GM12878 (cell line): ENCODE measurements at regions not wholly inside any gene's neighbourhood (a gene's known extent, or its start where the extent isn't known, plus 50 kb on each side); places are given as distances from the start of the nearest gene placed in this dataset.

Experiments
- ATAC-seq: fragments of 200-7000 bp; cut with Tn5 transposase; 3 replicates; pipeline ENCODE4 v1.9.1; 2020; ENCODE audit warnings: mild to moderate bottlenecking, moderate library complexity
- BruUV-seq: library from RNA; stranded (reverse); fragments of 400-500 nt; replicated peaks from 2 replicates; lab custom pipeline; 2021; lab: Mats Ljungman, UMichigan
- CTCF ChIA-PET: fragments of 300-600 bp; sonication (Branson Sonifier 250); formaldehyde crosslinking; extraction: SDS; loops from one replicate; lab custom pipeline; 2021; ENCODE audit warnings: inconsistent platforms; lab: Yijun Ruan, JAX
- POLR2A ChIA-PET: fragments of 350-600 bp; formaldehyde crosslinking; extraction: SDS; loops from one replicate; lab custom pipeline; 2021; ENCODE audit warnings: inconsistent platforms; lab: Charles Lee
- RAD21 ChIA-PET: fragments of 300-600 bp; sonication (Branson Sonifier 250); formaldehyde crosslinking; loops from one replicate; lab custom pipeline; 2023; ENCODE audit warnings: antibody characterized with exemption; ENCODE audit not compliant: unreplicated experiment; lab: Charles Lee
- SMC1A ChIA-PET: fragments of 300-600 bp; sonication (Branson Sonifier 250); formaldehyde crosslinking; loops from one replicate; lab custom pipeline; 2023; ENCODE audit not compliant: unreplicated experiment, uncharacterized antibody; lab: Charles Lee
- DNase-seq: peaks from one replicate; pipeline ENCODE4 v3.0.0-alpha.2; 2011; ENCODE audit warnings: low read depth, low spot score
- FAIRE-seq: peaks from 3 replicates; lab custom pipeline; 2011; peaks lifted over from hg19 to GRCh38; lab: Jason Lieb, UNC
- H2AFZ ChIP-seq: 2 replicates; pipeline ENCODE4 v1.6.0; 2011; ENCODE audit warnings: low read depth, low read length, control low read depth; ENCODE audit not compliant: control insufficient read depth
- H3K27ac ChIP-seq: 2 replicates; pipeline ENCODE4 v1.5.1; 2011; ENCODE audit warnings: control low read depth; ENCODE audit not compliant: control insufficient read depth, insufficient read depth
- H3K27me3 ChIP-seq, 2 experiments: replicated peaks in 1 of 2; 2 replicates each; pipeline versions ENCODE4 v1.6.0 to v1.6.1; 2011; ENCODE audit warnings: low read length in 1 of 2; ENCODE audit not compliant: control insufficient read depth in 2 of 2, insufficient read depth in 2 of 2
- H3K36me3 ChIP-seq, 2 experiments: 2 replicates each; pipeline ENCODE4 v1.5.1; 2011; ENCODE audit warnings: low read length in 1 of 2; ENCODE audit not compliant: control insufficient read depth in 2 of 2, insufficient read depth in 2 of 2
- H3K4me1 ChIP-seq: 2 replicates; pipeline ENCODE4 v1.6.1; 2011; ENCODE audit warnings: mild to moderate bottlenecking, low read length, moderate library complexity, mixed read lengths; ENCODE audit not compliant: control insufficient read depth, insufficient read depth
- H3K4me2 ChIP-seq: 2 replicates; pipeline ENCODE4 v1.6.0; 2011; ENCODE audit warnings: control low read depth; ENCODE audit not compliant: control insufficient read depth, insufficient read depth
- H3K4me3 ChIP-seq: fragments of 200-600 bp; sonication (generic); 2 replicates; pipeline ENCODE4 v1.5.1; 2016
- H3K79me2 ChIP-seq: 2 replicates; pipeline ENCODE4 v1.6.0; 2011; ENCODE audit warnings: low read length; ENCODE audit not compliant: control insufficient read depth, insufficient read depth
- H3K9ac ChIP-seq: 2 replicates; pipeline ENCODE4 v1.8.0; 2011; ENCODE audit warnings: low read length, control low read depth, mixed read lengths; ENCODE audit not compliant: control insufficient read depth, insufficient read depth
- H3K9me3 ChIP-seq: replicated peaks from 3 replicates; pipeline ENCODE4 v1.5.1; 2011; ENCODE audit warnings: mild to moderate bottlenecking, low read length; ENCODE audit not compliant: control insufficient read depth, insufficient read depth
- H4K20me1 ChIP-seq: 2 replicates; pipeline ENCODE4 v1.6.0; 2011; ENCODE audit not compliant: control insufficient read depth, insufficient read depth
- ATF7 ChIP-seq: fragments of 450-650 bp; IDR thresholded peaks from 2 replicates; pipeline ENCODE4 v1.6.1; 2016; ENCODE audit warnings: low read depth, mild to moderate bottlenecking
- EP300 ChIP-seq, 2 experiments: fragments of 150-350 bp in 1 of 2; IDR thresholded peaks; 2 replicates each; pipeline ENCODE4 v1.6.1; 2011 to 2012; ENCODE audit warnings: low read depth in 2 of 2, low read length in 2 of 2, borderline replicate concordance in 1 of 2, improper control_type of control experiment in 1 of 2, inconsistent platforms in 1 of 2; ENCODE audit not compliant: control insufficient read depth in 1 of 2
- ESRRA ChIP-seq: IDR thresholded peaks from 2 replicates; pipeline ENCODE4 v1.6.1; 2012; ENCODE audit warnings: mild to moderate bottlenecking, low read length, improper control_type of control experiment
- IKZF1 ChIP-seq: fragments of 450-650 bp; conservative IDR thresholded peaks from 2 replicates; pipeline ENCODE4 v1.6.1; 2017; ENCODE audit warnings: antibody characterized with exemption, mild to moderate bottlenecking
- IKZF2 ChIP-seq, 2 experiments: fragments of 450-650 bp; IDR thresholded peaks; 2 replicates each; pipeline ENCODE4 v1.6.1; 2017; ENCODE audit warnings: mild to moderate bottlenecking in 2 of 2, moderate library complexity in 2 of 2
- JUND ChIP-seq: IDR thresholded peaks from 2 replicates; pipeline ENCODE4 v1.6.1; 2012; ENCODE audit warnings: low read depth, mild to moderate bottlenecking, low read length, improper control_type of control experiment, moderate library complexity
- MTA2 ChIP-seq: fragments of 450-650 bp; IDR thresholded peaks from 2 replicates; pipeline ENCODE4 v1.6.1; 2016; ENCODE audit warnings: low read depth, mild to moderate bottlenecking, moderate library complexity
- MXI1 ChIP-seq: fragments of 150-350 bp; IDR thresholded peaks from 2 replicates; pipeline ENCODE4 v1.6.1; 2011; ENCODE audit warnings: low read depth, mild to moderate bottlenecking, inconsistent platforms, low read length, improper control_type of control experiment
- SMAD1 ChIP-seq: fragments of 450-650 bp; IDR thresholded peaks from 2 replicates; pipeline ENCODE4 v1.6.1; 2018; ENCODE audit warnings: mild to moderate bottlenecking, low read depth; ENCODE audit not compliant: partially characterized antibody
- SREBF1 ChIP-seq: IDR thresholded peaks from 2 replicates; pipeline ENCODE4 v1.6.1; 2012; ENCODE audit warnings: mild to moderate bottlenecking, low read length
- ZNF24 ChIP-seq: fragments of 450-650 bp; IDR thresholded peaks from 2 replicates; pipeline ENCODE4 v1.6.1; 2017; ENCODE audit warnings: antibody characterized with exemption, mild to moderate bottlenecking
- WGBS: methylation state at CpG from one replicate; pipeline ENCODE4 v1.1.6; 2016; ENCODE audit warnings: low lambda C conversion rate; ENCODE audit not compliant: insufficient replicate concordance, insufficient coverage; ENCODE audit errors: missing lambda C conversion rate; 5-methylcytosine and 5-hydroxymethylcytosine counted together
- in situ Hi-C: fragments of 300-500 bp; cut with MboI; formaldehyde crosslinking; loops from 9 replicates; pipeline ENCODE4 v1.14.3; 2018; ENCODE audit warnings: mixed read lengths
- intact Hi-C: fragments of 100-400 bp; cut with micrococcal nuclease; formaldehyde crosslinking; loops from one replicate; pipeline ENCODE4 v1.14.2; 2022; ENCODE audit not compliant: unreplicated experiment
- TF ChIP-seq, protein P1 (sequence below): fragments of 450-650 bp; IDR thresholded peaks from 2 replicates; pipeline ENCODE4 v1.6.1; 2016; ENCODE audit warnings: mild to moderate bottlenecking
- TF ChIP-seq, protein P2 (sequence below): fragments of 450-650 bp; IDR thresholded peaks from 2 replicates; pipeline ENCODE4 v1.6.1; 2017; ENCODE audit warnings: low read depth, mild to moderate bottlenecking, moderate library complexity

DNA sequence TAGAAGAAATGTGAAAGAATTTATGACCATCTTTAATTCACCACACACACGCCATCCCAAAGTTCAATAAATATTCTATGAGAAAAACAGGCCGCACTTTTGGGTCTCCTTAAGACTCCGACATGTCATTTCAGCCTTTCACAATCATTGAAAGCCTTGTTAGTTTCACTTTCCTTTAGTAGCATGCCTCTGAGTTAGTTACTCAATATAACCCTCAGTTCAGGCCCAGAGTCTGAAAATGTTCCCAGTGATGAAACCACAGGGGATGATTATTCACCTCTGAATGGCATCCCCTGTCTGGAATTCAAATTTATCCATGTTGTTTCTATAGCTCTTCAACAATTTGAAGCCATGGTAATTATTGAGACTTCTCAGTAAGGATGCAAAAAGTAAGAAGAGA is 278.1 kb upstream of the NRP1 start:
- CTCF ChIA-PET, result interaction anchor here (0.7 to 1.4 kb wide), 3 partner anchors 195 to 422 kb away, joined by 3 read pairs; no protein-coding TSS in a partner anchor
- in situ Hi-C loops (no loop called here), intact Hi-C loops (no loop called here)
- Histone ChIP-seq H3K9ac (no peak overlapping the region), H4K20me1 (no peaks in the 10 kb centered on the region), H3K4me3 (no peak overlapping the region), H3K27ac (no peak overlapping the region), H3K4me1 (no peaks in the 10 kb centered on the region), H3K27me3 (no peaks in the 10 kb centered on the region), H3K9me3 (no peaks in the 10 kb centered on the region), H3K79me2 (no peaks in the 10 kb centered on the region), H3K36me3 (no peaks in the 10 kb centered on the region), H2AFZ (no peak overlapping the region), H3K4me2 (no peak overlapping the region)
- ATAC-seq (peak; percentile 96), DNase-seq (no peak), FAIRE-seq (no peak)
- RAD21 ChIA-PET, result interaction anchor here (0.6 to 1.5 kb wide), 5 partner anchors 12 to 518 kb away, joined by 3 to 4 read pairs (median 3); no protein-coding TSS in a partner anchor
- SMC1A ChIA-PET, result interaction anchor here (0.8 to 2.7 kb wide), 22 partner anchors 8 to 463 kb away, joined by 3 to 20 read pairs (median 4); no protein-coding TSS in a partner anchor
- TF ChIP-seq MXI1, result 0 out of 2 replicates have a peak, but pooled peaks have one; percentile 30
- TF ChIP-seq MTA2, result peak; percentile 34; the same call in 1 of the 2 replicates
- peak; percentile 22 to 28; a peak in 1 of 4 replicates for TF ChIP-seq IKZF2 (IDR thresholded peaks at IDR 0.05)
- TF ChIP-seq SREBF1, result no peak
- TF ChIP-seq ESRRA, result no peak
- peak; percentile 21; the same call in 1 of the 2 replicates for TF ChIP-seq ATF7
- TF ChIP-seq, protein P1, sequence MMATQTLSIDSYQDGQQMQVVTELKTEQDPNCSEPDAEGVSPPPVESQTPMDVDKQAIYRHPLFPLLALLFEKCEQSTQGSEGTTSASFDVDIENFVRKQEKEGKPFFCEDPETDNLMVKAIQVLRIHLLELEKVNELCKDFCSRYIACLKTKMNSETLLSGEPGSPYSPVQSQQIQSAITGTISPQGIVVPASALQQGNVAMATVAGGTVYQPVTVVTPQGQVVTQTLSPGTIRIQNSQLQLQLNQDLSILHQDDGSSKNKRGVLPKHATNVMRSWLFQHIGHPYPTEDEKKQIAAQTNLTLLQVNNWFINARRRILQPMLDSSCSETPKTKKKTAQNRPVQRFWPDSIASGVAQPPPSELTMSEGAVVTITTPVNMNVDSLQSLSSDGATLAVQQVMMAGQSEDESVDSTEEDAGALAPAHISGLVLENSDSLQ, result no peak
- TF ChIP-seq ZNF24, result 0 out of 2 replicates have a peak, but pooled peaks have one; percentile 21
- TF ChIP-seq EP300 (IDR thresholded peaks at IDR 0.05; ENCODE audit: borderline replicate concordance in 1 of 2, control insufficient read depth in 1 of 2, low read depth in 2 of 2, low read length in 2 of 2), result peak in 1 of 2 experiments; percentile 25; a peak in 1 of 4 replicates
- TF ChIP-seq, protein P2, sequence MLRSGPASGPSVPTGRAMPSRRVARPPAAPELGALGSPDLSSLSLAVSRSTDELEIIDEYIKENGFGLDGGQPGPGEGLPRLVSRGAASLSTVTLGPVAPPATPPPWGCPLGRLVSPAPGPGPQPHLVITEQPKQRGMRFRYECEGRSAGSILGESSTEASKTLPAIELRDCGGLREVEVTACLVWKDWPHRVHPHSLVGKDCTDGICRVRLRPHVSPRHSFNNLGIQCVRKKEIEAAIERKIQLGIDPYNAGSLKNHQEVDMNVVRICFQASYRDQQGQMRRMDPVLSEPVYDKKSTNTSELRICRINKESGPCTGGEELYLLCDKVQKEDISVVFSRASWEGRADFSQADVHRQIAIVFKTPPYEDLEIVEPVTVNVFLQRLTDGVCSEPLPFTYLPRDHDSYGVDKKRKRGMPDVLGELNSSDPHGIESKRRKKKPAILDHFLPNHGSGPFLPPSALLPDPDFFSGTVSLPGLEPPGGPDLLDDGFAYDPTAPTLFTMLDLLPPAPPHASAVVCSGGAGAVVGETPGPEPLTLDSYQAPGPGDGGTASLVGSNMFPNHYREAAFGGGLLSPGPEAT, result peak; percentile 48; the same call in 1 of the 2 replicates
- TF ChIP-seq IKZF1, result peak; percentile 39; the same call in 1 of the 2 replicates
- TF ChIP-seq SMAD1, result no peak
- 0 out of 2 replicates have a peak, but pooled peaks have one; percentile 15 for TF ChIP-seq JUND
- WGBS, result 42% methylated on average over 3 of the region's 3 CpGs
- POLR2A ChIA-PET, result no interaction called here
- BruUV-seq, result no TSS peak
